Ovary (tissue), 3 donors: ENCODE measurements at regions not wholly inside any gene's neighbourhood (a gene's known extent, or its start where the extent isn't known, plus 50 kb on each side); places are given as distances from the start of the nearest gene placed in this dataset.

ENCODE experiments used
- CTCF ChIP-seq, 3 donors: fragments of 450-650 bp in 2 of 3; fragments of 200-600 bp in 1 of 3; IDR thresholded peaks; one replicate each; pipeline versions ENCODE4 v1.5.1 to v1.8.0; 2016 to 2022; ENCODE audit warnings: antibody characterized with exemption in 3 of 3, mild to moderate bottlenecking in 1 of 3
- POLR2A ChIP-seq: fragments of 450-650 bp; IDR thresholded peaks from one replicate; pipeline ENCODE4 v1.6.1; 2017; ENCODE audit warnings: antibody characterized with exemption, mild to moderate bottlenecking, moderate library complexity
- donor health status: DM: no; HTN: no; CAD: no.

- no peak for TF ChIP-seq CTCF (IDR thresholded peaks at IDR 0.05)
- TF ChIP-seq POLR2A = no peak
Observed at GRCh38 chr4:3825530-3825929, 59.3 kb downstream of the ADRA2C start.
